ENCODE measurements at regions not wholly inside any gene's neighbourhood (a gene's known extent, or its start where the extent isn't known, plus 50 kb on each side); places are given as distances from the start of the nearest gene placed in this dataset.
"Not testable (repeated sequence)": the region's sequence is repeated elsewhere in the genome, so short reads cannot be mapped to it uniquely, and the experiment has no call there.

DNA sequence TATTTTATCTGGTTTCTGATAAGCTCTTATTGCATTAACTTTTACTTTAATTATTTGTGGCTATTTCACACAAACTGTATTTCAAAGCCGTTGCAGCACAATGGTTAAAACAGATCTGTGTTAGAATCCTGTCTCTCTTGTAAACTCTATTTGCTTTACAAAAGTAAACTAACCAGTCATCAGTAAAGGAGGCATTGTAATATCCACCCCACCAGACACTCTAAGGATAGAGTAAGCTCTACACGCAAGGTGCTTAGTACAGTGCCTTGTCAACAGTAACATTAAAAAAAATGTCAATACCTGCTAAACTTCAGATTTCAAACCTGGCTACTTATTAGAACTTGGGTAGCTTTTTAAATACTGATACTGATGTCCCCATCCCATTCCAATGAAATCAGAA, 228.4 kb downstream of the RCHY1 start:
- DNase-seq = no peak

DNA sequence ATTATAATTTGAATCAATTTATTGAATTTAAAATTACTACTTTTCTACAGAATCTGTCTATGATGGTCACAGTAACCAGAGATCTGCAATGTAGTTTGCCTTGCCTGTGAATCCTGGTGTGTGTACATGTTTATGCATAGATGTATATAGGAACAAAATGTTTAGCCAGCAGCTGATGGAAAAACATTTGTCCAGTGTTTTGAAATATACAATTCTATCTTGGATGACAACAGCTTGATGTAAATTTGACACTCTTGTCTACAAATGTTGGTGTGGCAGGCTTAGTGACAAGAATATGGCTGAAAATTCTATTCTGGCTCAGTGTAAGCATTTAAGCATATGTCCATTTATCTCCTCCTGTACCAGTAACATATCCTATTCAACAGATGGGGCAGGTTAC, 229.4 kb downstream of the RCHY1 start:
- no peak for DNase-seq

DNA sequence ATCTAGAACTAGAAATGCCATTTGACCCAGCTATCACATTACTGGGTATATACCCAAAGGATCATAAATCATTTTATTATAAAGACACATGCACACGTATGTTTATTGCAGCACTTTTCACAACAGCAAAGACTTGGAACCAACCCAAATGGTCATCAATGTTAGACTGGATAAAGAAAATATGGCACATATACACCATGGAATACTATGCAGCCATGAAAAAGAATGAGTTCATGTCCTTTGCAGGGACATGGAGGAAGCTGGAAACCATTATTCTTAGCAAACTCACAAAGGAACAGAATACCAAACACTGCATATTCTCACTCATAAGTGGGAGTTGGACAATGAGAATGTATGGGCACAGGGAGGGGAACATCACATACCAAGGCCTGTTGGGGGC, 233.7 kb downstream of the RCHY1 start:
- DNase-seq = not testable (repeated sequence)

DNA sequence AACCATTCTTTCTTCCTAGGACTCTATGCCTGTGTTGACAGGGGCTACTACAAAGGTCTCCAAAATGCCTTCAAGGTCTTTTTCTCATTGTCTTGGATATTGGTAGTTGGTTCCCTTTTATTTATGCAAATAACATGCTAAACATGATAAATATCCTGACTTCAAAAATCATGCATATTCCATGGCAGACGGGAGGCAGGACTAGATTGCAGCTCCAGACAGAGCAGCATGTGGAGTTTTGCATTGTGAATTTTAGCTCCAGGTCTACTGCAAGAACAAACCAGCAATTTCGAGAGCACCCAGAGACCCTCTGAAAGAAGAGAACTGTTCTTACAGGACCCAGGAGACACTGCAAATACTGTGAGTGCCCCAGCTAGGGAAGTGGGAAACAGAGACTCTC, 254.9 kb downstream of the RCHY1 start:
- DNase-seq = no peak

DNA sequence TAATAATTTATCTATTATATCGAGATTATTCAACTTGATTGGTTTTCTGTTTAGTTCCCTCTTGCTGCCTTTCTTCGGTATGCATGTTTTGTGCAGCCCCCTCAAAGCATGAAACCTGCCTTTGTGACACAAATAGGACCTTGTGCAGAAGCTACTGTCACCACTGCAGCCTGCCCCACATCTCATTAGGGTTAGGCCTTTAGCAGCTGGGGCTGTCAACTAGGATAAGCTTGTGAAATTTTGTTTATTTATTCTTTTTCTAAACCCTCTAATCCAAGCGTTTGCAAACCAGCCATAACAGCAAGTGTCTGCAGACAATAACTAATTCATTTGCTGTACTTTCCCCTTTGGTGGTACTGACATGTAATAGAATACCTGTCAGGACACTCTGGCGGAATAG, 258.9 kb downstream of the RCHY1 start:
- DNase-seq = no peak

DNA sequence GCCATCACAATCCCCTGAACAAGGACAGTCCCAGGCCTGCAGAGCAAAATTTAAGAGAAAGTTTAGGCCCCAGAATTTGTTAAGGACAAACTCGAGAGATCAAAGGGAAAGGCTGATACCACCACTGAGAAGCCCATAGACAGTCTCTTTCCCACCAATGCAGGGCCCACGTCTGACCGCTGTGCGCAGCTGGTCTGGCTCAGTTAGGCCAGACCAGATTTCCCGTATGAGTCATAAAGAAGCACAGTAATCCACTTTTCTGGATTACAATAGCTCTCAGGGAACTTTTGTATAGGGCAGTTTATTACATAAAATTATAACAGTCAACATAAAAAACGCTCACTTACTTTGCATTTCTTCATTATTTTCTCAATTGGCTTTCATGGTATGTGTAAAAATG, 259.5 kb downstream of the RCHY1 start:
- DNase-seq = no peak

DNA sequence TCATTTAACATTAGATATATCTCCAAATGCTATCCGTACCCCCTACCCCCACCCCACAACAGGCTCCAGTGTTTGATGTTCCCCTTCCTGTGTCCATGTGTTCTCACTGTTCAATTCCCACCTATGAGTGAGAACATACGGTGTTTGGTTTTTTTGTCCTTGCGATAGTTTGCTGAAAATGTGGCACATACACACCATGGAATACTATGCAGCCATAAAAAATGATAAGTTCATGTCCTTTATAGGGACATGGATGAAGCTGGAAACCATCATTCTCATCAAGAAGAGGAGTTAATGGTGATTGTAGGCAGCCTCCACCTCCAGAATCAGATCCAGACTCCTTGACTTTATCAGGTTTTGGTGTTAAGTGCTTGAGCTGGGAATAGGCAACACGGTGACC, 261.1 kb downstream of the RCHY1 start:
- DNase-seq = not testable (repeated sequence)

DNA sequence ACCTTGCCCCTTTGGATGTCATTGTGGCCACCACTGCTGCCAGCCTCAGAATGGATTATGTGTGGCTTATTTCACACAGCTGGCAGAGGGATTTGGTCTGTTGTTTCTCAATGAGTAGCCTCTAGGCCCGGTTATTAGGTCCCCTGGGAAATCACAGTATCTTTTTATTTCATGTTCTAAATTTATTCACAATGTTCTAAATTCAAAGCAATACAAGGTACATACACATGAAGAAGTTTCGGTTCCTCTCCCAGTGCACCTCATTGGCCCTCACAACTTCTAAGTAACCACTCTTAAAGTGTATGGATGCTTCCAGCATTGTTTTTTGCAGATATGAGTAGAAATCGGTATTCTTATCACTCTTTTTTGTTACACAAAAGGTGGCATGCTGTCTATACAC, 262.7 kb downstream of the RCHY1 start:
- DNase-seq = no peak

DNA sequence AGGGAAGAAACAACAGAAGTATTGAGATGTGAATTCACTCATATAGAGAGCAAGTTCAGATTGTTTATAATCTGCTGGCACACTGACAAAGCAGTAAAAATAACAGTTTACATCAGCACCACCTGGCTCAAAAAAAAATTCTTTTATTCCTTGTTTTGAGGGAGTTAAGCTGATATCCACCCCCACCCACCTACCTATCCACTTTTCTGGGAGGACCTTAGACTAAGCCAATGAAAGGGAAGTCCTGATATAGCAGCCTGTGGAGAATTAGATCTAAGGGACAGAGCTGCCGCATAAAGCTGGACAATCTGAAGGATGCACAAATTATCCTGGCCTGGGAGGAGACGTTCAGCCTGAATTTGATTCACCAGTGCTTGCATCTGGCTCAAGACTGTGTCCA, 264.5 kb downstream of the RCHY1 start:
- DNase-seq = no peak

DNA sequence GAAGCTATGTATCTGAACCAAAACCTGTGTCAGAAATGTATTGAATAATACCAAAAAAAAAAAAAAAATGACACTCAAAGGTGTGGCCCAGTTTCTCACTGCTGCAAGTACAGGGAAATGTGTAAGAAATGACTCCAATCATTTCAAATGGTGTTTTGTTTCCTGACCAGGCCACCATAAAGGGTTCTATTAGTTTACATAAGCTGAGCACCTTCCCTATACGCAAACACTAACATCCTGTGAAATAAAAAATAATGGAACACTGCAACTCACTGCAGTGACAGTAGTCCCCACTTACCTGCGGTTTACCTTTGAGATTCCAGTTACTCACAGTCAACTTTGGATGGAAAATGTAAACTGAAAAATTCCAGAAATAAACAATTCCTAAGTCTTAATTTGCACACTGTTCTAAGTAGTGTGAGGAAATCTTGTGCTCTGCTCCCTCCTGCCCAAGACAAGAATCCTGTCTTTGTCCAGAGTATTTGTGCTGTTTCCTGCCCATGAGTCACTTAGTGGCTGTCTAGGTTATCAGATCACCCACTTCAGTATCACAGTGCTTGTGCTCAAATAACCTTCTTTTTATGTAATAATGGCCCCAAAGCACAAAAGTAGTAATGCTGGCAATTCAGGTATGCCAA, 265.3 kb downstream of the RCHY1 start:
- DNase-seq = no peak

DNA sequence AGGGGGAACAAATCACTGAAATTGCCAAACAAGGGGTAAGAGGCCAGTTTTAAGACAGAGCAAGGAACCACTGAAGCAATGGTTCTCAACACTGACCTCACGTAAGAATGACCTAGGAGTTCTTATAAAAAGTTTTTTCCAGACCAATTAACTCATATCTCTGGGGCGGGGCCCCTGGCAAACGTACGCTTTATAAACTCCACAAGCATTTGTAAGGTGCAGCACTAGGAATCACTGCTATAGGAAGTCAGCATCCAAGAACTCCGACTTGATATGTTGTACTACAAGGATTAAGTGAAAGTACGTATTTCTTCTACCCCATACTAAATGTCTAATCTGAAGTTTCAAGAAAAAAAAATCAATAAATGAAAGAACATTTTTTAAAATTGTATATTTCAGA, 269.9 kb downstream of the RCHY1 start:
- DNase-seq = no peak

DNA sequence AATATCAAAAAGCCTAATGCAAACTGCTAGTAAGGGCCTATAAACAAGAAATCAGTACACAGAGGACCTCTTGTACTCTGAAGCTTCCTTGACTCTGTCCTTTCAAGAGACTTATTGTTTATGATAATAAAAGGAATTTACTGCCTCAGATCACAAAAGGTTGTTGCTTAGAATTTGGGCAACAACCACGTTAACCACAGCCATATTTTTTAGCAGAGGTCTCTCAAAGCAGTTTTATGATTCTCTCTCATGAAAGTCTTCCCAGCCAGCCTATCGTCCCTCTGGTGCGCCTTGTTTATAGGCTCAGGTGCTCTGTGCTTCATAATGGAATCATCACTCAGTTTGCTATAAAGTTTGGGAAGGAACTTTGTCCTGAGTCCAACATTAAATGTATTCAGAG, 270.6 kb downstream of the RCHY1 start:
- DNase-seq = no peak

DNA sequence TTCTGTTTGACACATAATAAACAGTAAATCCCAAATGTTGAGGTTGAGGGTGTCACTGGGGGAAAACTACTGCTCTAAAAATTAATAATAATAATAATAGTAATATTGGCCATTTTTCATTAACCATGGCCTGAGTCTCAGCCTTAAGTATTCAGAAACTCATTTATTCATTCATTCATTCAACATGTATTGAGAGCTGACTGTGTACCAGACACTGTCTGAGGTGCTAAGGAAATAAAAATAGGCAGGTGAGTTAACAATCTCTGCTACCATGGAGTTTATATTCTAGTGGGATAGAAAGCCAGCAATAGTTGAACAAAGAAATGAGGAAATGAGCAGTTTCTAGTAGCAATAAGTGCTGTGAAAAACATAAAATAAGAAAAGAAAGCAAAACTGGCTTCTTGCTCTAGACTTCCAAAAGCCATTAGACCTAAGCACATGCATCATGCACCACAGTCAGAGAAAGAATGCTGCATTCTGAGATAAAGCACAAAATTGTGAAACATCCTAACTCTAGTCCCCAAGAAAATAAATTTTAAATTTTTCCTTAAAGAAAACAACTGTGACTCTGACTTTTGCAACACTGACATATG, 278.7 kb downstream of the RCHY1 start:
- DNase-seq = no peak

DNA sequence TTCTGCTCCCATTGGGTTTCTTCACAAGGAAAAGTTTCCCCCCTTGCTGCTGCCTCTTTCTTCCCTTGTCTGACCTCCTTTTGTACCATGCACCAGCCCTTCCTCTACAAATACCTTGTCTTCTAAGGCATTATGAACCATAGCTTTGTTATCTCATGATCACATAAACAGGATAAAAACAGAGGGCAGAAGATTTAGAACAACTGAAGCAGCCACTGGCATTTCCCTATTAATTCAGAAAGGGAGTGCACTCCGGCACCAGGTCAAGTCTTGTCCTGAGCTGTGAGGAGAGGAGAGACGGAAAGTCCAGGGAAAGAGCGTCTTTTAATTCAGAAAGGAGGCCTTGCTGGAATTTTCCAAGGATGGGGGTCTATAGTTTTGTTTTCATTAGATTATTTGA, 281.7 kb downstream of the RCHY1 start:
- DNase-seq = no peak

DNA sequence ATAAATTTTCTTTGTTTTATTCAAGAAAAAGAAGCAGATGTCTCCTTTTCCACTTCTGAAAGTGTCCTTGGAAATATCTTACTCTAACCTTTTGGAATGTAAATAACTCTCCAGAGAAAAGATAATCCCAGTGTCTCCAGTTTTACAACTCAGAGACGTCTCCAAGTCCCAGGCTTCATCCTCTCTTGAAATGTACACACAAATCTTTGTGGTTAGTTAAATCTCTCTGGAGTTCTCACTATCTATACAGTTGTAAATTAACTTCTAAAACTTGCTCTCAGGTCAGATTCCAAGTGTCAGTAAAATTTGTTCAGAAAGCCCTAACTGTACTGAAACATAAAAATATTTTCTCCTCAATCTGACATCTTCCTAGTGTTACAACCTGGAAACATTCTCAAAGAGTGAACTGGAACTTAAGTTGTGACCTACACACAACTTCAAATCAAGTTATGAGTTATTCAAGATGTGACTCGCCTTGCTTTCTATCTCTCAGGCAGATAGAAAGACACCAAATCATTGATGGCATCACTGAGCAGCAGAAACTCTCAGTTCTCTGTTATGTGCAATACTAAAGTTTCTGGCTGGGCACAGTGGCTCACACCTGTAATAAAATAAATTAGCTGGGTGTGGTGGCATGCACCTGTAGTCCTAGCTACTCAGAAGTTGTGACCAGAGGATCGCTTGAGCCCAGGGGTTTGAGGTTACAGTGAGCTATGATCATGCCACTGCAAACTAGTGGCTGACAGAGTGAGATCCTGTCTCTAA, 284.2 kb downstream of the RCHY1 start:
- no peak for DNase-seq

DNA sequence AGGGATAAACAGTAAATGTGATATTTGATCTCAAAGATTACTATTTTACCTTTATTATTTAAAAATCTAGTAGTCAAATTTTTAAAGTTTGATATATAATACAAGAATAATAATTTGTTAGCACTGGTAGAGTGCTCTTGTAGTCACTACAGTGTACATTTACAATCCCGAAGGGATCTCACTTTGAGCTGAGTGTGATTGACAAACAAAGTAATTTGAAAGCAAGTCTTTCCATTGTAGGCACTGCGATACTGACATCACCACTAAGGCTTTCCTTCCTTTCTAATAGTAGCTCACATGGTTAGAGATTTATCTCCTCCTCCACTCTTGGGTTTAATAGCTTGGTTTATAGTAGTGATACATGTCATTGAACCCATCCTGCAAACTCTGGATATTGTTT, 280.6 kb downstream of the PARM1 start:
- DNase-seq = no peak

DNA sequence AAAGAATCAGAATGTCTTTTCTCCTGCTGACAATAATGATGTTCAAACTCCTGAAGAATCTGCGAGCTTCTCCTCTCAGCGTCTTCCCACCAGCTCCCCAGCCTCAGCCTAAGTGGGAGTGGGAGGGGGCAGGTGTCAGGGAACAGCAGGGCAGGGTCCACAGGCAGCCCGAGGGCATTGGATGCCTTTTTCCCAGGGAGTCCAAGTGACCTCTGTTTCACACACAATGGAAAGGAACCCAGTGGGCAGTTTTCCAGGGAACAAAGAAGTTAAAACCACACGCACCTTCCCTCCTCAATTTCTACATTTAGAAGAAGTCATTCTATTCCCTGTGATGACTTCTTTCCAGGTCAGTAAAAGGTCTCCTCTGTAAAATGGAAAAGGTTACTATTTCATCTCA, 278.5 kb downstream of the PARM1 start:
- DNase-seq = no peak

DNA sequence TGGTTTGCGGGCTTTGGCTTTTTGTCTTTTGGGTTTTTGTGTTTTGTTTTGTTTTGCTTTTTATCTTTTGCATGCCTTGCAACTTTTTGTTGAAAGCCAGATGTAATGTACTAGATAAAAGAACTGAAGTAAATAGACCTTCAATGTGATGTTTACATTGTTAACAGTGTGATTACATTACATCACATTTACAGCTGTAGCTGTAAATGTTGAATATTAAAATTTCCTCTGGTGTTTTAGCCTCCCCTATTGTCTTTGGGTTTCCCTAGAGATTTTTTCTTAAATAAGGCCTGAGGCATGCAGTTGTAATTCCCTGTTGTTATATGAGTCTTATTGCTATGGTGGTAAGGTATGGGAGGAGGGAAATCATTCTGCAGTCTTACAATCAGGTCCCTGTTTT, 275.0 kb downstream of the PARM1 start:
- DNase-seq = no peak

DNA sequence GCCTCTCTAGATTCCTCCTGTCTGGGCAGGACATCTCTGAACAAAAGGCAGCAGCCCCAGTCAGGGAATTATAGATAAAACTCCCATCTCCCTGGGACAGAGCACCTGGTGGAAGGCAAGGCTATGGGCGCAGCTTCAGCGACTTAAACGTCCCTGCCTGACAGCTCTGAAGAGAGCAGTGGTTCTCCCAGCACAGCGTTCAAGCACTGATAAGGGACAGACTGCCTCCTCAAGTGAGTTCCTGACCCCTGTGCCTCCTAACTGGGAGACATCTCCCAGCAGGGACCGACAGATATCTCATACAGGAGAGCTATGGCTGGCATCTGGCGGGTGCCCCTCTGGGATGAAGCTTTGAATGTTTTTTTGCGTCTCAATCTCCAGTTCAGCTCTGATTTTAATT, 262.2 kb downstream of the PARM1 start:
- no peak for DNase-seq

DNA sequence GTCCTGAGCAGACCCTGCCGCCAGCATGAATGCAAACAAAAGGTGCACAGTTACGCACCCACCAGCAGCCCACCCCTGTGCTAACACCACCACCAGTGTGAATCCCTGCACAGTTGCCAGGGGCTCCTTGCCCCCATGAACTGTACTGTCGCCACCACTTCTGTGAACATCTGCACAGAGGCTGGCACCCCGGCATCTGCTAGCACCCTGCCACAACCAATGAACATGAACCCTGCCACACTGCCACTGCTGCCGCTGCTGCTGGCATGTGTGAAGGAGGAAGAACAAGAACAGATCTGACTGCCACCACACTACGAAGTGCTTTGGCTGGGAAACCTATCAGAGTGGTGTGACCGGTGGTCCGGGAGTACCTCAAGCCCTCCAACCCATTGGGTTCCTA, 261.3 kb downstream of the PARM1 start:
- DNase-seq = no peak

DNA sequence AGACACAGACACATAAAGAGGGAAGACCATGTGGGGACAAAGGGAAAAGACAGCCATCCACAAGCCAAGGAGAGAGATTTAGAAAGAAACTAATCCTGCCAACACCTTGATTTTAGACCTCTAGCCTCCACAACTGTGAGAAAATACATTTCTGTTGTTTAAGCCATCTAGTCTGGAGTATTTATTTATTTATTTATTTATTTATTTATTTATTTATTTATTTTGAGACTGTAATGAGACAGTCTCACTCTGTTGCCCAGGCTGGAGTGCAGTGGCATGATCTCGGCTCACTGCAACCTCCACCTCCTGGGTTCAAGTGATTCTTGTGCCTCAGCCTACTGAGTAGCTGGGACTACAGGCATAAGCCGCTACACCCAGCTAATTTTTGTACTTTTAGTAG, 259.3 kb downstream of the PARM1 start:
- not testable (repeated sequence) for DNase-seq

DNA sequence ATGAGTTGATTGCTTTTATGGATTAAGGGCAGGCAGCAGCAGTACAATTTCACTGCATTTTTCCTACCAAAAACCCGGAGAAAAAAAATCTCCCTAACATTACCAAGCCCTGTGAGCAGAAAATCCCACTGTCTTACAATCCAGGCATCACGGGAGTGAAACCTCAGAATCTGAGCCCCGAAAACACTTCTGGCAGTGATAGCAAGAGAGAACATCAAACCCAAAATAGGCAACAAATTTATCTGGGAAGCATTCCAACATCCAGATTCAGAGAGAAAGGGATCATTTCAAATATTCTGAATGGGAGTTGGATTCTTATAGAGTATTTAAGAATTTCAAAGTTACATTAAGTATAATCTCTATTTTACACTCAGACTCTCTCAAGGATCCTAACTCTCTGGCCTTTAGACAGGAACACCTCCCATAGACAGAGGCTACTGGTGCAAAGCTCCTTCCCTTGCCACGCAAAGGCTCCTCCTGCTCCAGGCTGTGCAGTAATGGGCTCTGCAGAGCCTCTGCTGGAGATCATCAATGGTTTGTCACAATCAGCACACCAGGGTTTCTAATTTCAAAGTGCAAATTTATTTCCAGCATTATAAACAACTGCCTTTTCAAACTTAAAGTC, 256.9 kb downstream of the PARM1 start:
- DNase-seq = no peak

DNA sequence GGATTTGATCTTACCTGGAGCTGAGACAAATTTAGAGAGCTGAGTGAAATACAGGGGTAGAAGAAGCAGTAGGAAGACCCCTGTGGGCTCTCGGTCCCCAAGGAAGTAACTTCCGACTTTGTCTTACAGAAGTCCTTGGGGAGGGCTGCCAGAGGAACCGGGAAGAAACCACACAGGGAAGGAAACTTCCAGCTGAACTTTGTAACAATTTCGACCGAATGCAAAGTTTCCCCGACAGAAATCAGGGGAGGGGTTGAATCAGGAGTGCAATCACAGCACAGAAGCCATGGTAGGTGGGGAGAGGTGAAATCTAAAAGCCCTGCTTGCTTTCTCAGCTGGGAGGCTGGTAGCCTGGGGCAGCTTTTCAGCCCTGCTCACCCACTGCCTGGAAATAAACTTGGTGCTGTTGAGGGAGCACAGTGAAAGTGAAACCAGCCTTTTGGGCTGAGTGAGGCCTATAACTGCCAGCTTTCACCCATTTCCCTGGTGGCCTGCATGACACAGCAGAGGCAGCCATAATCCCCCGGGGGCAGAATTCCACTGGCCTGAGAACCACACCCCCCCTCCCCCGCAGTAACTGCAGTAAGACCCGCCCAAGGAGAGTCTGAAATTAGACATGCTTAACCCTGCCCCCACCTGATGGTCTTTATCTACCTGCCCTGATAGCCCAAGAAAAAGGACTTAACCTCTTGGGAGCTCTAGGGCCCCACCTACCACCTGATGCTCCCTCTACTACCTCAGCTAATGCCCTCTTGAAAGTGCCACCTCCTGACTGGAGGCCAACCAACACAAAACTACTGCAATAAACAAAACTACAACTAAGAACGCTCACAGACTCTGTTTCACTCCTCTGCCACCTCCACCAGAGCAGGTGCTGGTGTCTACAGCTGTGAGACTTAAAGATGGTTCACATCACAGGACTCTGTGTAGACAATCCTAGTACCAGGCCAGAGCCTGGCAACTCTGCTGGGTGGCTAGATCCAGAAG, 248.2 kb downstream of the PARM1 start:
- DNase-seq = no peak
